ENCODE measurements at regions not wholly inside any gene's neighbourhood (a gene's known extent, or its start where the extent isn't known, plus 50 kb on each side); places are given as distances from the start of the nearest gene placed in this dataset.
"Not testable (repeated sequence)": the region's sequence is repeated elsewhere in the genome, so short reads cannot be mapped to it uniquely, and the experiment has no call there.

DNA sequence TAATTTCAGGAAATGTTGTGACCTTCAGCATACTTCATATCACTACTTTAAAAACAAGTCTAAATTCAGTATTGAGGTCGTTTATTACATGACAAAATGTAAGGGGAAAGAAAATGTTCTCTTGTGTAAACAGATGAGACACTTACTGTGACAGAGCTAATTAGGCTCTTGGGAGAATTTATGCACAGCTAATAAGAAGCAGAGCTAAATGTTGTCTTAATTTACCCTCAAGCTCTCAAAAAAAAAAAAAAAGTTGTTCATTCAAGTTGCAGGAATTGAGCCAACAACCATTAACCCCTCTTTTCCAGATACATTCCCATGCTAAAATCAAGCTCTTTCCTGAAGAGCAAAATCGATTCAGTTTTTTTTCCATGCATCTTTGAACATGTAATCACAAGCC is 1419.4 kb downstream of the FSCB start:
- H3K4me2 ChIP-seq = no peak overlapping the region
- H4K20me1 ChIP-seq (ENCODE audit: insufficient read depth) = no peaks in the 10 kb centered on the region
- no peaks in the 10 kb centered on the region for H3K79me2 ChIP-seq (ENCODE audit: insufficient read depth, low read depth)
- no peak overlapping the region for H3K4me3 ChIP-seq (IDR thresholded peaks at IDR 0.05; ENCODE audit: insufficient read depth, low read depth, low read length)
- H3K27me3 ChIP-seq (ENCODE audit: insufficient read depth, low read depth) = no peaks in the 10 kb centered on the region
- no peaks in the 10 kb centered on the region for H3K36me3 ChIP-seq (ENCODE audit: insufficient read depth)
- TF ChIP-seq, protein P1, sequence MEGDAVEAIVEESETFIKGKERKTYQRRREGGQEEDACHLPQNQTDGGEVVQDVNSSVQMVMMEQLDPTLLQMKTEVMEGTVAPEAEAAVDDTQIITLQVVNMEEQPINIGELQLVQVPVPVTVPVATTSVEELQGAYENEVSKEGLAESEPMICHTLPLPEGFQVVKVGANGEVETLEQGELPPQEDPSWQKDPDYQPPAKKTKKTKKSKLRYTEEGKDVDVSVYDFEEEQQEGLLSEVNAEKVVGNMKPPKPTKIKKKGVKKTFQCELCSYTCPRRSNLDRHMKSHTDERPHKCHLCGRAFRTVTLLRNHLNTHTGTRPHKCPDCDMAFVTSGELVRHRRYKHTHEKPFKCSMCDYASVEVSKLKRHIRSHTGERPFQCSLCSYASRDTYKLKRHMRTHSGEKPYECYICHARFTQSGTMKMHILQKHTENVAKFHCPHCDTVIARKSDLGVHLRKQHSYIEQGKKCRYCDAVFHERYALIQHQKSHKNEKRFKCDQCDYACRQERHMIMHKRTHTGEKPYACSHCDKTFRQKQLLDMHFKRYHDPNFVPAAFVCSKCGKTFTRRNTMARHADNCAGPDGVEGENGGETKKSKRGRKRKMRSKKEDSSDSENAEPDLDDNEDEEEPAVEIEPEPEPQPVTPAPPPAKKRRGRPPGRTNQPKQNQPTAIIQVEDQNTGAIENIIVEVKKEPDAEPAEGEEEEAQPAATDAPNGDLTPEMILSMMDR (conservative IDR thresholded peaks at IDR 0.05; ENCODE audit: low read depth, low read length) = no peak
- no peak overlapping the region for H3K27ac ChIP-seq
- no peak overlapping the region for H3K9ac ChIP-seq
- H2AFZ ChIP-seq (ENCODE audit: low read depth) = no peak overlapping the region
- H3K4me1 ChIP-seq (ENCODE audit: low read depth, poor library complexity, severe bottlenecking) = no peaks in the 10 kb centered on the region

DNA sequence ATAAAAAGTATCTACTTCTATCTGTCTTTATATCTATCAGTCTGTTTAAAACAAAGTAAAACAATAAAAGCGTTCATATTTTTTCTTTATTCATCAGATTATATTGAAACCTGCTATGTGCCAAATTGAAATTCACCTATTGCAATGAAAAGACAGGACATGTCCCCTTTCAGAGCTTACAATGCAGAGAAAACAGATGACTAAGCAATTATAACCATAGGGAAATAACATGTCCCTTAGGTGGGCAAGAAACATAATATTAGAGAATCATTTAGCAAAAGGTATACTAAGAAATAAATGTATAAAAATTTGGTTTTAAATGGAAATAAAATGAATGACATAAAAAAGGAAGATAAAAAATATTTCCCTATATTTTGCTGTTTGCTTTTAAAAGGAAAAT is 1421.3 kb downstream of the FSCB start:
- H4K20me1 ChIP-seq (ENCODE audit: insufficient read depth) = no peaks in the 10 kb centered on the region
- no peak overlapping the region for H3K4me3 ChIP-seq (IDR thresholded peaks at IDR 0.05; ENCODE audit: insufficient read depth, low read depth, low read length)
- H3K9ac ChIP-seq = no peak overlapping the region
- H3K4me1 ChIP-seq (ENCODE audit: low read depth, poor library complexity, severe bottlenecking) = no peaks in the 10 kb centered on the region
- no peak overlapping the region for H3K27ac ChIP-seq
- no peaks in the 10 kb centered on the region for H3K27me3 ChIP-seq (ENCODE audit: insufficient read depth, low read depth)
- H3K4me2 ChIP-seq = no peak overlapping the region
- TF ChIP-seq, protein P1 (conservative IDR thresholded peaks at IDR 0.05; ENCODE audit: low read depth, low read length) = no peak
- H2AFZ ChIP-seq (ENCODE audit: low read depth) = no peak overlapping the region
- no peaks in the 10 kb centered on the region for H3K36me3 ChIP-seq (ENCODE audit: insufficient read depth)
- H3K79me2 ChIP-seq (ENCODE audit: insufficient read depth, low read depth) = no peaks in the 10 kb centered on the region

DNA sequence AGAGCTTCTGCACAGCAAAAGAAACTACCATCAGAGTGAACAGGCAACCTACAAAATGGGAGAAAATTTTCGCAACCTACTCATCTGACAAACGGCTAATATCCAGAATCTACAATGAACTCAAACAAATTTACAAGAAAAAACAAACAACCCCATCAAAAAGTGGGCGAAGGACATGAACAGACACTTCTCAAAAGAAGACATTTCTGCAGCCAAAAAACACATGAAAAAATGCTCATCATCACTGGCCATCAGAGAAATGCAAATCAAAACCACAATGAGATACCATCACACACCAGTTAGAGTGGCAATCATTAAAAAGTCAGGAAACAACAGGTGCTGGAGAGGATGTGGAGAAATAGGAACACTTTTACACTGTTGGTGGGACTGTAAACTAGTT is 1439.7 kb downstream of the FSCB start:
- not testable (repeated sequence) for H3K4me1 ChIP-seq (ENCODE audit: low read depth, poor library complexity, severe bottlenecking); H3K9ac ChIP-seq; H3K27ac ChIP-seq; H3K36me3 ChIP-seq (ENCODE audit: insufficient read depth); H3K79me2 ChIP-seq (ENCODE audit: insufficient read depth, low read depth); H3K4me3 ChIP-seq (IDR thresholded peaks at IDR 0.05; ENCODE audit: insufficient read depth, low read depth, low read length); H2AFZ ChIP-seq (ENCODE audit: low read depth); H4K20me1 ChIP-seq (ENCODE audit: insufficient read depth); H3K4me2 ChIP-seq; H3K27me3 ChIP-seq (ENCODE audit: insufficient read depth, low read depth)

DNA sequence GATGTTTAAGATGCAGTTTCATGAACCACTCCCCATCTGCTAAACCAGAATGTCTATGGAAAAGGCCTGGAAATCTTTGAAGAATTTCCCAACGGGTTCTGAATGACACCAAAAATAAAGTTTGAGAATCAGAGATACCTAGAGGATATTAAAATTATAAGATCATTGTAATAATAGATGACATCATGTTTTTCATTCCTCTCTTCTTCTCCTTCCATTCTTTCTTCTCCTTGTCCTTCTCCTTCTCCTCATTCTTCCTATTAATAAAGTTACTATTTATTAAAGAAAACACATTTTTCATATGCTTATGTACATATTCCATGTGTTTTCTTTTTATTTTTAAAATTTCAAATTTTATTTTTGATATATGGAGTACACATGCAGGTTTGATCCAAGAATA is 1449.4 kb downstream of the LRFN5 start:
- Histone ChIP-seq H3K4me3 (IDR thresholded peaks at IDR 0.05; ENCODE audit: insufficient read depth, low read depth, low read length) (no peak overlapping the region), H3K27ac (no peak overlapping the region), H3K36me3 (ENCODE audit: insufficient read depth) (no peaks in the 10 kb centered on the region), H4K20me1 (ENCODE audit: insufficient read depth) (no peaks in the 10 kb centered on the region), H3K79me2 (ENCODE audit: insufficient read depth, low read depth) (no peaks in the 10 kb centered on the region), H3K27me3 (ENCODE audit: insufficient read depth, low read depth) (no peaks in the 10 kb centered on the region), H3K4me2 (no peak overlapping the region), H3K4me1 (ENCODE audit: low read depth, poor library complexity, severe bottlenecking) (no peaks in the 10 kb centered on the region), H2AFZ (ENCODE audit: low read depth) (no peak overlapping the region), H3K9ac (no peak overlapping the region)
- TF ChIP-seq, protein P1 (conservative IDR thresholded peaks at IDR 0.05; ENCODE audit: low read depth, low read length) = no peak

DNA sequence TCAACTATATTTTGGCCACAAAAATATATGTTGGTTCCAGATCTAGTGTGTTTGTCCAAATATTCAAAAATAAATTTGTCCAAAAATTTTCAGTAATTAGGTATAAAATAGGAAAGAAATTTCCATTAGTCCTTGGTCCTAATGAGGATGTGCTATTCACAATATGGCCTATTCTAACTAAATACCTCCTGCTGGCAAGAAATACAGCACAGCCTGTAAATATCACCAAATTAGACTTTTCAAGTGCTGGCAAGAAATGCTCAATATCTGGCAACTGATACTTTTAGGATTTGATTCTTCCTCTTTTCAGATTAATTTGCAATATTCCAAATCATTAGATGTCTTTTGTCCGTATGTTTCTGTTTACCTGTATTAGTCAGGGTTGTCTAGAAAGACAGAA is 1446.2 kb downstream of the LRFN5 start:
- Histone ChIP-seq H3K9ac (no peak overlapping the region), H3K27ac (no peak overlapping the region), H3K36me3 (ENCODE audit: insufficient read depth) (no peaks in the 10 kb centered on the region), H3K4me2 (no peak overlapping the region), H2AFZ (ENCODE audit: low read depth) (no peak overlapping the region), H3K4me3 (IDR thresholded peaks at IDR 0.05; ENCODE audit: insufficient read depth, low read depth, low read length) (no peak overlapping the region), H4K20me1 (ENCODE audit: insufficient read depth) (no peaks in the 10 kb centered on the region), H3K27me3 (ENCODE audit: insufficient read depth, low read depth) (no peaks in the 10 kb centered on the region), H3K4me1 (ENCODE audit: low read depth, poor library complexity, severe bottlenecking) (no peaks in the 10 kb centered on the region), H3K79me2 (ENCODE audit: insufficient read depth, low read depth) (no peaks in the 10 kb centered on the region)
- TF ChIP-seq, protein P1 (conservative IDR thresholded peaks at IDR 0.05; ENCODE audit: low read depth, low read length) = no peak

All from KMS-11 (cell line).